ENCODE measurements at regions not wholly inside any gene's neighbourhood (a gene's known extent, or its start where the extent isn't known, plus 50 kb on each side); places are given as distances from the start of the nearest gene placed in this dataset.
A peak's percentile ranks its signal among the peaks of the same experiment; 100 is the strongest.
"Not testable (repeated sequence)": the region's sequence is repeated elsewhere in the genome, so short reads cannot be mapped to it uniquely, and the experiment has no call there.

GRCh38 chr7:131844369-131844768 lies 287.9 kb upstream of the PODXL start:
- Histone ChIP-seq H3K4me3 (ENCODE audit: low read depth in 1 of 2, low read length in 2 of 2) (no peak overlapping the region), H3K27me3 (ENCODE audit: low read depth, low read length) (no peaks in the 10 kb centered on the region), H3K36me3 (ENCODE audit: control insufficient read depth in 1 of 2, insufficient read depth in 2 of 2, low read length in 2 of 2) (no peaks in the 10 kb centered on the region), H3K9me3 (ENCODE audit: control insufficient read depth in 1 of 2, low read length in 2 of 2) (no peaks in the 10 kb centered on the region), H3K27ac (ENCODE audit: low read length) (no peak overlapping the region), H3K4me1 (ENCODE audit: control insufficient read depth in 1 of 2, insufficient read depth in 2 of 2, low read length in 2 of 2) (peaks cover 0 to 12% of the 10 kb centered on the region in 2 donors)

GRCh38 chr7:131843898-131844331 lies 287.5 kb upstream of the PODXL start:
- no peak overlapping the region for H3K27ac ChIP-seq (ENCODE audit: low read length)

GRCh38 chr7:131839967-131840690 lies 283.7 kb upstream of the PODXL start:
- H3K27ac ChIP-seq (ENCODE audit: low read length): no peak overlapping the region
- no peaks in the 10 kb centered on the region for H3K9me3 ChIP-seq (ENCODE audit: control insufficient read depth in 1 of 2, low read length in 2 of 2)
- peaks cover 0 to 11% of the 10 kb centered on the region in 2 donors for H3K4me1 ChIP-seq (ENCODE audit: control insufficient read depth in 1 of 2, insufficient read depth in 2 of 2, low read length in 2 of 2)
- no peaks in the 10 kb centered on the region for H3K36me3 ChIP-seq (ENCODE audit: control insufficient read depth in 1 of 2, insufficient read depth in 2 of 2, low read length in 2 of 2)
- H3K27me3 ChIP-seq (ENCODE audit: low read depth, low read length): no peaks in the 10 kb centered on the region
- no peak overlapping the region for H3K4me3 ChIP-seq (ENCODE audit: low read depth in 1 of 2, low read length in 2 of 2)

More at GRCh38 chr7:131843898-131844331, 287.5 kb upstream of the PODXL start:
- no peaks in the 10 kb centered on the region for H3K9me3 ChIP-seq (ENCODE audit: control insufficient read depth in 1 of 2, low read length in 2 of 2)
- no peak overlapping the region for H3K4me3 ChIP-seq (ENCODE audit: low read depth in 1 of 2, low read length in 2 of 2)
- H3K4me1 ChIP-seq (ENCODE audit: control insufficient read depth in 1 of 2, insufficient read depth in 2 of 2, low read length in 2 of 2): peaks cover 0 to 12% of the 10 kb centered on the region in 2 donors
- no peaks in the 10 kb centered on the region for H3K27me3 ChIP-seq (ENCODE audit: low read depth, low read length)
- H3K36me3 ChIP-seq (ENCODE audit: control insufficient read depth in 1 of 2, insufficient read depth in 2 of 2, low read length in 2 of 2): no peaks in the 10 kb centered on the region

- H3K27ac ChIP-seq (ENCODE audit: low read length): no peak overlapping the region
- H3K4me3 ChIP-seq (ENCODE audit: low read depth in 1 of 2, low read length in 2 of 2): no peak overlapping the region
- no peaks in the 10 kb centered on the region for H3K36me3 ChIP-seq (ENCODE audit: control insufficient read depth in 1 of 2, insufficient read depth in 2 of 2, low read length in 2 of 2)
- no peaks in the 10 kb centered on the region for H3K4me1 ChIP-seq (ENCODE audit: control insufficient read depth in 1 of 2, insufficient read depth in 2 of 2, low read length in 2 of 2)
- no peaks in the 10 kb centered on the region for H3K9me3 ChIP-seq (ENCODE audit: control insufficient read depth in 1 of 2, low read length in 2 of 2)
- H3K27me3 ChIP-seq (ENCODE audit: low read depth, low read length): no peaks in the 10 kb centered on the region
Measured at GRCh38 chr7:131836733-131837132, 280.3 kb upstream of the PODXL start.

- Histone ChIP-seq H3K4me1 (ENCODE audit: control insufficient read depth in 1 of 2, insufficient read depth in 2 of 2, low read length in 2 of 2) (no peaks in the 10 kb centered on the region), H3K9me3 (ENCODE audit: control insufficient read depth in 1 of 2, low read length in 2 of 2) (no peaks in the 10 kb centered on the region), H3K27me3 (ENCODE audit: low read depth, low read length) (no peaks in the 10 kb centered on the region), H3K27ac (ENCODE audit: low read length) (no peak overlapping the region), H3K36me3 (ENCODE audit: control insufficient read depth in 1 of 2, insufficient read depth in 2 of 2, low read length in 2 of 2) (no peaks in the 10 kb centered on the region), H3K4me3 (ENCODE audit: low read depth in 1 of 2, low read length in 2 of 2) (no peak overlapping the region)
Measured at GRCh38 chr7:131835141-131835540, 278.7 kb upstream of the PODXL start.

GRCh38 chr7:131830681-131831080 lies 274.3 kb upstream of the PODXL start:
- Histone ChIP-seq H3K27ac (ENCODE audit: low read length) (no peak overlapping the region), H3K9me3 (ENCODE audit: control insufficient read depth in 1 of 2, low read length in 2 of 2) (peaks cover 0 to 3% of the 10 kb centered on the region in 2 donors), H3K4me3 (ENCODE audit: low read depth in 1 of 2, low read length in 2 of 2) (no peak overlapping the region), H3K4me1 (ENCODE audit: control insufficient read depth in 1 of 2, insufficient read depth in 2 of 2, low read length in 2 of 2) (no peaks in the 10 kb centered on the region), H3K36me3 (ENCODE audit: control insufficient read depth in 1 of 2, insufficient read depth in 2 of 2, low read length in 2 of 2) (no peaks in the 10 kb centered on the region), H3K27me3 (ENCODE audit: low read depth, low read length) (no peaks in the 10 kb centered on the region)

GRCh38 chr7:131829947-131830558 lies 273.6 kb upstream of the PODXL start:
- no peak overlapping the region for H3K4me3 ChIP-seq (ENCODE audit: low read depth in 1 of 2, low read length in 2 of 2)
- H3K36me3 ChIP-seq (ENCODE audit: control insufficient read depth in 1 of 2, insufficient read depth in 2 of 2, low read length in 2 of 2): no peaks in the 10 kb centered on the region
- no peaks in the 10 kb centered on the region for H3K4me1 ChIP-seq (ENCODE audit: control insufficient read depth in 1 of 2, insufficient read depth in 2 of 2, low read length in 2 of 2)
- H3K27ac ChIP-seq (ENCODE audit: low read length): no peak overlapping the region
- H3K9me3 ChIP-seq (ENCODE audit: control insufficient read depth in 1 of 2, low read length in 2 of 2): peaks cover 0 to 3% of the 10 kb centered on the region in 2 donors
- H3K27me3 ChIP-seq (ENCODE audit: low read depth, low read length): no peaks in the 10 kb centered on the region

GRCh38 chr7:131827421-131827820 lies 271.0 kb upstream of the PODXL start:
- H3K9me3 ChIP-seq (ENCODE audit: control insufficient read depth in 1 of 2, low read length in 2 of 2): peaks cover 0 to 3% of the 10 kb centered on the region in 2 donors
- no peaks in the 10 kb centered on the region for H3K36me3 ChIP-seq (ENCODE audit: control insufficient read depth in 1 of 2, insufficient read depth in 2 of 2, low read length in 2 of 2)
- no peaks in the 10 kb centered on the region for H3K27me3 ChIP-seq (ENCODE audit: low read depth, low read length)
- H3K4me3 ChIP-seq (ENCODE audit: low read depth in 1 of 2, low read length in 2 of 2): peak overlapping the region in 1 of 2 donors; percentile 10
- H3K27ac ChIP-seq (ENCODE audit: low read length): peak overlapping the region; percentile 73
- no peaks in the 10 kb centered on the region for H3K4me1 ChIP-seq (ENCODE audit: control insufficient read depth in 1 of 2, insufficient read depth in 2 of 2, low read length in 2 of 2)

GRCh38 chr7:131826960-131827359 lies 270.5 kb upstream of the PODXL start:
- Histone ChIP-seq H3K27ac (ENCODE audit: low read length) (peak overlapping the region; percentile 73), H3K9me3 (ENCODE audit: control insufficient read depth in 1 of 2, low read length in 2 of 2) (peaks cover 0 to 3% of the 10 kb centered on the region in 2 donors)

GRCh38 chr7:131823961-131824440 lies 267.6 kb upstream of the PODXL start:
- not testable (repeated sequence) for H3K36me3 ChIP-seq (ENCODE audit: control insufficient read depth in 1 of 2, insufficient read depth in 2 of 2, low read length in 2 of 2); H3K4me3 ChIP-seq (ENCODE audit: low read depth in 1 of 2, low read length in 2 of 2); H3K4me1 ChIP-seq (ENCODE audit: control insufficient read depth in 1 of 2, insufficient read depth in 2 of 2, low read length in 2 of 2); H3K9me3 ChIP-seq (ENCODE audit: control insufficient read depth in 1 of 2, low read length in 2 of 2); H3K27ac ChIP-seq (ENCODE audit: low read length); H3K27me3 ChIP-seq (ENCODE audit: low read depth, low read length)

More at GRCh38 chr7:131826960-131827359, 270.5 kb upstream of the PODXL start:
- Histone ChIP-seq H3K4me3 (ENCODE audit: low read depth in 1 of 2, low read length in 2 of 2) (peak overlapping the region in 1 of 2 donors; percentile 10), H3K36me3 (ENCODE audit: control insufficient read depth in 1 of 2, insufficient read depth in 2 of 2, low read length in 2 of 2) (no peaks in the 10 kb centered on the region), H3K4me1 (ENCODE audit: control insufficient read depth in 1 of 2, insufficient read depth in 2 of 2, low read length in 2 of 2) (no peaks in the 10 kb centered on the region), H3K27me3 (ENCODE audit: low read depth, low read length) (no peaks in the 10 kb centered on the region)

GRCh38 chr7:131819891-131820290 lies 263.5 kb upstream of the PODXL start:
- H3K27me3 ChIP-seq (ENCODE audit: low read depth, low read length): no peaks in the 10 kb centered on the region
- no peaks in the 10 kb centered on the region for H3K36me3 ChIP-seq (ENCODE audit: control insufficient read depth in 1 of 2, insufficient read depth in 2 of 2, low read length in 2 of 2)
- no peak overlapping the region for H3K4me3 ChIP-seq (ENCODE audit: low read depth in 1 of 2, low read length in 2 of 2)
- H3K27ac ChIP-seq (ENCODE audit: low read length): no peak overlapping the region
- H3K9me3 ChIP-seq (ENCODE audit: control insufficient read depth in 1 of 2, low read length in 2 of 2): no peaks in the 10 kb centered on the region
- no peaks in the 10 kb centered on the region for H3K4me1 ChIP-seq (ENCODE audit: control insufficient read depth in 1 of 2, insufficient read depth in 2 of 2, low read length in 2 of 2)
